OCI-LY1 (cell line): ENCODE measurements at regions not wholly inside any gene's neighbourhood (a gene's known extent, or its start where the extent isn't known, plus 50 kb on each side); places are given as distances from the start of the nearest gene placed in this dataset.
"Not testable (repeated sequence)": the region's sequence is repeated elsewhere in the genome, so short reads cannot be mapped to it uniquely, and the experiment has no call there.

Experiments used
- CTCF ChIP-seq: fragments of 200-600 bp; sonication (generic), shearing (Covaris generic); IDR thresholded peaks from 2 replicates; pipeline ENCODE4 v1.5.1; 2017; ENCODE audit warnings: mild to moderate bottlenecking, antibody characterized with exemption, low read length, moderate library complexity, mixed read lengths
- EZH2 ChIP-seq: fragments of 200-600 bp; sonication (generic), shearing (Covaris generic); IDR thresholded peaks from 2 replicates; pipeline ENCODE4 v1.8.0; 2017; ENCODE audit warnings: borderline replicate concordance, mixed run types, mild to moderate bottlenecking, antibody characterized with exemption, low read length, moderate library complexity, mixed read lengths

- TF ChIP-seq CTCF, EZH2: not testable (repeated sequence)
Measured at GRCh38 chr11:49750447-49750846, 201.7 kb upstream of the OR4C13 start.
